Activated naive CD4-positive, alpha-beta T cell treated with anti-CD3 and anti-CD28 coated beads, Interleukin-2, amount 10 ng/mL, durations not matched to agents 7 days and 5 days (primary cell): ENCODE measurements at regions not wholly inside any gene's neighbourhood (a gene's known extent, or its start where the extent isn't known, plus 50 kb on each side); places are given as distances from the start of the nearest gene placed in this dataset.
A peak's percentile ranks its signal among the peaks of the same experiment; 100 is the strongest.
"Not testable (repeated sequence)": the region's sequence is repeated elsewhere in the genome, so short reads cannot be mapped to it uniquely, and the experiment has no call there.

Experiments
- CTCF ChIA-PET: fragments of 350-600 bp; sonication (Branson Sonifier 250); formaldehyde crosslinking; loops from one replicate; lab custom pipeline; 2021; ENCODE audit warnings: antibody characterized with exemption; lab: Charles Lee
- DNase-seq: peaks from one replicate; pipeline ENCODE4 v3.0.0-alpha.2; 2020
- H3K27ac Mint-ChIP-seq: one replicate; pipeline ENCODE4 v1.8.0; 2021; ENCODE audit warnings: mild to moderate bottlenecking, moderate library complexity, mixed read lengths
- H3K27me3 Mint-ChIP-seq: one replicate; pipeline ENCODE4 v1.8.0; 2021; ENCODE audit warnings: mild to moderate bottlenecking, mixed read lengths
- H3K36me3 Mint-ChIP-seq: one replicate; pipeline ENCODE4 v1.8.0; 2021; ENCODE audit warnings: mixed read lengths
- H3K4me1 Mint-ChIP-seq: one replicate; pipeline ENCODE4 v1.8.0; 2021; ENCODE audit warnings: mixed read lengths
- H3K4me3 Mint-ChIP-seq: one replicate; pipeline ENCODE4 v1.8.0; 2021; ENCODE audit warnings: mild to moderate bottlenecking, moderate library complexity, mixed read lengths
- H3K9me3 Mint-ChIP-seq: one replicate; pipeline ENCODE4 v1.8.0; 2021; ENCODE audit warnings: mixed read lengths

DNA sequence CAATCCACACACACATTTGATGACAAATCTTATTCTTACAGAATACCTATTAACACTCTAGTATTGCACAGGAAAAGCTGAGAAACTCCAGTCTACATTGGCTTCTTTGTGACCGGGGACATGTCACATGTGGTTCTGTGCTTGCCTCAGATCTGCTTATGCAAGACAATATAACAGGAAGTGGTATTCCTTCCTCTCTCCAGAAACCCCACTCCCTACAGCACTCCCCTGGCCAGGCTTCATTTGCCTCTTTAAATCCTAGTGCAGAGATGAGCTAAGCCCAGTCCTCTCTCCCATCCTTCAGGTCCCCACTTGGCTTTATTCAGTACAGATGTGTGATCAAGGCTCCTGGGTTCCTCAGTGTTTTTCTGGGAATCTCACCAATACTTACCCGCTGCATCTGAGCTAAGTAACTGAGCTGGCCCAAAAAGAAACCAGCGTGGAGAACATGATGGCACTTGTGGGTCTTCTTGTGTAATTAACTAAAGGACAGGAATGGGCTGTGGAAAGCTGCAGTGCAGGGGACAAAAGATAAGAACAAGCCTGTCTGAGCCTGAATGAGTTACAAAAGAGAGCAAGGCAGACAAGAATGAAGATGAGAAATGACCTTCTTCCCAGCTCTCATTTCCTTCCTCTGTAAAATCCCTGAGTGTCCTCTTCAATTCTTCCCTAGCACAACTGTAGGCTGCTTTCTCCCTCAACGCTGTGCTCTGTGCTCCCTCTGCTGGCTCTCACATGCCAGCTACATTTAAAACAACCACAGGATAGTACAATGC, 105.6 kb downstream of the HNRNPD start:
- peaks cover 13% of the 10 kb centered on the region for H3K4me1 Mint-ChIP-seq
- no peak overlapping the region for H3K27ac Mint-ChIP-seq
- H3K36me3 Mint-ChIP-seq: no peaks in the 10 kb centered on the region
- peak; percentile 60 for DNase-seq
- no peak overlapping the region for H3K4me3 Mint-ChIP-seq
- CTCF ChIA-PET: interaction anchor here (0.6 to 2.0 kb wide), 29 partner anchors 12 to 869 kb away, joined by 3 to 15 read pairs (median 4); no protein-coding TSS in a partner anchor
- H3K27me3 Mint-ChIP-seq: peaks cover 4% of the 10 kb centered on the region
- H3K9me3 Mint-ChIP-seq: no peaks in the 10 kb centered on the region

DNA sequence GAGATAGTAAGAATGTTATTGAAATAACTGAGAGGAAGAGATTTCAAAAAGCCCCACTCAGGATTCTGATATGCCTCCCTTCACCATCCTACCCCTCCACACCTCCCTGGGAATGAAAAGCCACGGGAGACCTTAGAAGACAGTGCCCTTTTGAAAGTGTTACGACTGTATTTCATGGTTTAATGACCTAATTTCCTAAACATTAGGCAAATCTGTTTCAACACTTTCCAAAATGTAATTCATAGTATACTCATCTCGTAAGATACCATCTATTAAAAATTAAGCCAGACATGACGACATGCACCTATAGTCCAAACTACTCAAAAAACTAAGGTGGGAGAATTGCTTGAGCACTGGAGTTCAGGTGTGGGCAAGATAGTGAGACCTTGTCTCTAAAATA, 106.3 kb downstream of the HNRNPD start:
- H3K9me3 Mint-ChIP-seq: no peaks in the 10 kb centered on the region
- H3K27ac Mint-ChIP-seq: no peak overlapping the region
- no peak for DNase-seq
- peaks cover 4% of the 10 kb centered on the region for H3K27me3 Mint-ChIP-seq
- H3K4me3 Mint-ChIP-seq: no peak overlapping the region
- no peaks in the 10 kb centered on the region for H3K36me3 Mint-ChIP-seq
- peaks cover 13% of the 10 kb centered on the region for H3K4me1 Mint-ChIP-seq
- CTCF ChIA-PET: interaction anchor here (1.1 to 2.0 kb wide), 11 partner anchors 11 to 868 kb away, joined by 3 to 8 read pairs (median 5); no protein-coding TSS in a partner anchor

DNA sequence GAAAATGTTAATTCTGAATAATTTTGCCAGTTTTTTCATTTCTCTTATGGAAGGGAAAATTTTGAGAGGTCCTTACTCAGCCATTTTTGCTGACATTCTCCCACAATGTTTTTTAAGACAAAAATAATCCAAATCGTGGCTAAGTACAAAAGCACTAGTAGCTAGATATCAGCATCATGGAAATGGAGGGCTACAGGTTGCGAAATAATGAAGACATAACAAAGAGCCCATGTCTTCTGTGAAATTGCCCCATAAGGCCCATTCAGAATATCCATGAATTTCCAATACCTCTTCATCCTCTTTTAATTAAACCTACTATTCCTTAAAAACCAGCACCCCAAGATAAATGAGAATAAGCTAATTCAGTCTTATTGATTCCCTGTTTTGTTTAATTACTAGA, 107.4 kb downstream of the HNRNPD start:
- Mint-ChIP-seq H3K27ac (no peak overlapping the region), H3K4me3 (no peak overlapping the region), H3K9me3 (no peaks in the 10 kb centered on the region), H3K4me1 (peaks cover 13% of the 10 kb centered on the region), H3K27me3 (peaks cover 4% of the 10 kb centered on the region), H3K36me3 (no peaks in the 10 kb centered on the region)
- CTCF ChIA-PET: interaction anchor here (0.6 to 1.6 kb wide), 5 partner anchors 10 to 894 kb away, joined by 3 to 4 read pairs (median 3); no protein-coding TSS in a partner anchor
- no peak for DNase-seq

DNA sequence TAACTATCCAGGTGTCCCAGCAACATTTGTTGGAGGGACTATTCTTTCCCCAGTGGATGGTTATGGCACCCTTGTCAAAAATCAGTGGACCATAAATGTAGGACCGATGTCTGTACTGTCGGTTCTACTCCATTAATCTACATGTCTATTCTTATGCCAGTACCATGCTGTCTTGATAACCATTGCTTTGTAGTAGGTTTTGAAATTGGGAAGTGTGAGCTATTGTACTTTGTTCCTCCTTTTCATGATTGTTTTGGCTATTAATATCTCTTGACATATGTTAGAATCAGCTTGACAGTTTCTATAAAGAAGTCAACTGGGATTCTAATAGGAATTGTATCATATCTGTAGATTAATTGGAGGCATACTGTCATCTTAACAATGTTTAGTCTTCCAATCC, 112.7 kb downstream of the HNRNPD start:
- H3K27ac Mint-ChIP-seq: no peak overlapping the region
- no peaks in the 10 kb centered on the region for H3K9me3 Mint-ChIP-seq
- H3K36me3 Mint-ChIP-seq: no peaks in the 10 kb centered on the region
- peaks cover 4% of the 10 kb centered on the region for H3K27me3 Mint-ChIP-seq
- CTCF ChIA-PET: no interaction called here
- no peak overlapping the region for H3K4me3 Mint-ChIP-seq
- no peaks in the 10 kb centered on the region for H3K4me1 Mint-ChIP-seq
- DNase-seq: no peak

- Mint-ChIP-seq H3K27me3 (peaks cover 4% of the 10 kb centered on the region), H3K9me3 (no peaks in the 10 kb centered on the region), H3K36me3 (no peaks in the 10 kb centered on the region), H3K4me1 (no peaks in the 10 kb centered on the region), H3K4me3 (no peak overlapping the region), H3K27ac (no peak overlapping the region)
- no peak for DNase-seq
- CTCF ChIA-PET: no interaction called here
Observed at GRCh38 chr4:82260632-82261031, 113.2 kb downstream of the HNRNPD start.

GRCh38 chr4:82256718-82257117, 117.1 kb downstream of the HNRNPD start:
- CTCF ChIA-PET: interaction anchor here (1.1 to 1.4 kb wide), 2 partner anchors 10 to 12 kb away, joined by 3 to 6 read pairs; no protein-coding TSS in a partner anchor
- Mint-ChIP-seq H3K36me3 (no peaks in the 10 kb centered on the region), H3K27ac (no peak overlapping the region), H3K4me1 (no peaks in the 10 kb centered on the region), H3K4me3 (no peak overlapping the region), H3K9me3 (no peaks in the 10 kb centered on the region), H3K27me3 (peaks cover 4% of the 10 kb centered on the region)
- DNase-seq: no peak

GRCh38 chr4:82255657-82256056, 118.1 kb downstream of the HNRNPD start:
- DNase-seq: no peak
- no peaks in the 10 kb centered on the region for H3K4me1 Mint-ChIP-seq
- no peak overlapping the region for H3K4me3 Mint-ChIP-seq
- CTCF ChIA-PET: interaction anchor here (0.6 to 1.4 kb wide), 5 partner anchors 11 to 789 kb away, joined by 3 to 6 read pairs (median 3); no protein-coding TSS in a partner anchor
- H3K27me3 Mint-ChIP-seq: peaks cover 4% of the 10 kb centered on the region
- no peak overlapping the region for H3K27ac Mint-ChIP-seq
- H3K9me3 Mint-ChIP-seq: no peaks in the 10 kb centered on the region
- no peaks in the 10 kb centered on the region for H3K36me3 Mint-ChIP-seq

DNA sequence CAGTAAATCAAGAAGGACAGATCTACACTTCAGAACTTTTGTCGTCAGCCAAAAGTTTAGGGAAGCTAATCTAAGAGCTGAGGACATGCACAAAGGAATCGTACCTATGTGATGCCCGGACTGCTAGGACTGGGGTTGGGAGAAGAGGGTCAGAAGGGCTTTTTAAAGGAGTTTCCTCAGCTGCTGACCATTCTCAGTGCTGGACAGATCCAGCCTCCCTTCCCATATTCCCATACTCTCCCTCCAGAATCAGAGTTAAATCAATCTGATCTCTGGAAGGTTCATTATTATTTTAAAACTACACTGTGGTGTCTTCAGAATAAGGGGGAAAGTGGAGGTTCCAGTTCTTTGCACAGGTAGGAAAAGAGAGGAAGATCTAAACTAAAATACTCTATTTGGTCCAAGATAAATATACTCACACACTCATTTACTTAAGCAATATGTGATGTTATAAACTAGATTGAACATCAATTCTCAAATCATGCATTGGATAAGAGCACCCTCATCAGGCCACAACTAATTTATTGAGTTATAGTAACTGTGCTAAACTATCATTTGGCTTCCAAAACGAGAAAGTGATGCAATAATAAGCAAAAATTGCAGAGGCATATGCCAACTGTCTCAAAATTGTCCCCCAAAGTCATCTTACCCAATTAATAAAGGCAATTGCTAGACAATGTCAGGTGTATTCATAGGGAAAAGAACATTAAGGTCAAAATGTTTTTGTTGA, 124.7 kb downstream of the HNRNPD start:
- Mint-ChIP-seq H3K27me3 (peaks cover 5% of the 10 kb centered on the region), H3K9me3 (no peaks in the 10 kb centered on the region), H3K27ac (no peak overlapping the region), H3K4me1 (no peaks in the 10 kb centered on the region), H3K4me3 (no peak overlapping the region), H3K36me3 (no peaks in the 10 kb centered on the region)
- CTCF ChIA-PET: interaction anchor here (0.7 kb wide), 1 partner anchor 490 kb away, joined by 3 read pairs; no protein-coding TSS in a partner anchor
- DNase-seq: no peak

GRCh38 chr4:82247629-82248028, 126.2 kb downstream of the HNRNPD start:
- CTCF ChIA-PET: interaction anchor here (2.5 kb wide), 1 partner anchor 21 kb away, joined by 5 read pairs; no protein-coding TSS in a partner anchor

GRCh38 chr4:82247171-82247570, 126.6 kb downstream of the HNRNPD start:
- Mint-ChIP-seq H3K4me1 (no peaks in the 10 kb centered on the region), H3K27me3 (peaks cover 6% of the 10 kb centered on the region), H3K4me3 (no peak overlapping the region), H3K9me3 (no peaks in the 10 kb centered on the region), H3K36me3 (no peaks in the 10 kb centered on the region), H3K27ac (no peak overlapping the region)
- DNase-seq: no peak
- CTCF ChIA-PET: interaction anchor here (2.5 kb wide), 1 partner anchor 21 kb away, joined by 5 read pairs; no protein-coding TSS in a partner anchor

More at GRCh38 chr4:82247629-82248028, 126.2 kb downstream of the HNRNPD start:
- no peak overlapping the region for H3K27ac Mint-ChIP-seq
- H3K27me3 Mint-ChIP-seq: peaks cover 5% of the 10 kb centered on the region
- no peaks in the 10 kb centered on the region for H3K4me1 Mint-ChIP-seq
- DNase-seq: no peak
- no peaks in the 10 kb centered on the region for H3K36me3 Mint-ChIP-seq
- no peak overlapping the region for H3K4me3 Mint-ChIP-seq
- H3K9me3 Mint-ChIP-seq: no peaks in the 10 kb centered on the region

- CTCF ChIA-PET: no interaction called here
- Mint-ChIP-seq H3K27me3 (peaks cover 21% of the 10 kb centered on the region), H3K36me3 (no peaks in the 10 kb centered on the region), H3K4me1 (no peaks in the 10 kb centered on the region), H3K4me3 (no peak overlapping the region), H3K27ac (no peak overlapping the region), H3K9me3 (peaks cover 3% of the 10 kb centered on the region)
- no peak for DNase-seq
Observed at GRCh38 chr4:82241534-82241933, 132.3 kb downstream of the HNRNPD start.

GRCh38 chr4:82240410-82240809, 133.4 kb downstream of the HNRNPD start:
- CTCF ChIA-PET: no interaction called here
- no peaks in the 10 kb centered on the region for H3K4me1 Mint-ChIP-seq
- peaks cover 21% of the 10 kb centered on the region for H3K27me3 Mint-ChIP-seq
- H3K9me3 Mint-ChIP-seq: peaks cover 4% of the 10 kb centered on the region
- no peak for DNase-seq
- no peaks in the 10 kb centered on the region for H3K36me3 Mint-ChIP-seq
- no peak overlapping the region for H3K4me3 Mint-ChIP-seq
- H3K27ac Mint-ChIP-seq: no peak overlapping the region

DNA sequence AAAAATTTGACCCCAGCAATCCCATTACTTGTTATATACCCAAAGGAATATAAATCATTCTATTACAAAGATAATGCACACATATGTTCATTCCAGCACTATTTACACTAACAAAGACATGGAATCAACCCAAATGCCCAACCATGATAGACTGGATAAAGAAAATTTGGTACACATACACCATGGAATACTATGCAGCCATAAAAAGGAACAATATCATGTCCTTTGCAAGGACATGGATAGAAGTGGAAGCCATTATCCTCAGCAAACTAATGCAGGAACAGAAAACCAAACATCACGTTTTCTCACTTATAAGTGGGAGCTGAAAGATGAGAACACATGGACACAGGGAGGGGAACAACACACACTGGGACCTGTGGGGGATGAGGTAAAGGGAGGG, 136.6 kb downstream of the HNRNPD start:
- H3K27me3 Mint-ChIP-seq: peaks cover 15% of the 10 kb centered on the region
- CTCF ChIA-PET, H3K36me3 Mint-ChIP-seq, DNase-seq, H3K4me1 Mint-ChIP-seq, H3K27ac Mint-ChIP-seq, H3K4me3 Mint-ChIP-seq, H3K9me3 Mint-ChIP-seq: not testable (repeated sequence)

- peaks cover 12% of the 10 kb centered on the region for H3K27me3 Mint-ChIP-seq
- H3K4me3 Mint-ChIP-seq: no peak overlapping the region
- peaks cover 4% of the 10 kb centered on the region for H3K9me3 Mint-ChIP-seq
- H3K4me1 Mint-ChIP-seq: no peaks in the 10 kb centered on the region
- DNase-seq: no peak
- H3K36me3 Mint-ChIP-seq: no peaks in the 10 kb centered on the region
- CTCF ChIA-PET: no interaction called here
- H3K27ac Mint-ChIP-seq: no peak overlapping the region
Observed at GRCh38 chr4:82235346-82235745, 138.4 kb downstream of the HNRNPD start.
